ENCODE measurements at regions not wholly inside any gene's neighbourhood (a gene's known extent, or its start where the extent isn't known, plus 50 kb on each side); places are given as distances from the start of the nearest gene placed in this dataset.

DNA sequence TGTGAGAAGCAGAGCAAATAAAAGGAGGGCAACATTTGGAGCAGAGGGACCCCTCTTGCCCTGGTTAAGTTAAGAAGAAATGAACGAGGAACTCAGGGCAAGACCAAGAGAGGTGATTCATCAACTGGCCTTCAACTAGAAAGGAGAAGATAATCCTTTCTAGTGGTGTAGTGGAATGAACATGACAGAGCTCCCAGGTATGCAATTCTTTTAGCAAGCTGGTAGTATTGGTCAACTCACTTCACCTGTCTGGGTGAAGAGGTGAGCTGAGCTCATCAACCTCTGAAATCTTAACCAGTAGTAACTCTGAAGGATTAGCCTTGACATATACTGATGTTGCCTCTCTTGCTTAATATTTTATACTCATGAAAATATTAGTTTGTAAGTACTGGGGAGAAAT is 1024.7 kb upstream of the GOT2 start:
- H3K4me1 ChIP-seq (ENCODE audit: control insufficient read depth, insufficient read depth, low read length): no peaks in the 10 kb centered on the region
- H3K9me3 ChIP-seq (ENCODE audit: control insufficient read depth, low read length): no peaks in the 10 kb centered on the region
- WGBS, 2 experiments: 87 to 88% methylated on average over 1 of the region's 1 CpG
- H3K27me3 ChIP-seq (ENCODE audit: control insufficient read depth, insufficient read depth, low read length, poor library complexity, severe bottlenecking): no peaks in the 10 kb centered on the region
- H3K36me3 ChIP-seq (ENCODE audit: control insufficient read depth, insufficient read depth, low read length): no peaks in the 10 kb centered on the region
- no peak overlapping the region for H3K4me3 ChIP-seq (ENCODE audit: insufficient read depth, low read depth, low read length)
- H3K27ac ChIP-seq (ENCODE audit: insufficient read depth, low read depth, low read length, poor library complexity, severe bottlenecking): no peak overlapping the region

DNA sequence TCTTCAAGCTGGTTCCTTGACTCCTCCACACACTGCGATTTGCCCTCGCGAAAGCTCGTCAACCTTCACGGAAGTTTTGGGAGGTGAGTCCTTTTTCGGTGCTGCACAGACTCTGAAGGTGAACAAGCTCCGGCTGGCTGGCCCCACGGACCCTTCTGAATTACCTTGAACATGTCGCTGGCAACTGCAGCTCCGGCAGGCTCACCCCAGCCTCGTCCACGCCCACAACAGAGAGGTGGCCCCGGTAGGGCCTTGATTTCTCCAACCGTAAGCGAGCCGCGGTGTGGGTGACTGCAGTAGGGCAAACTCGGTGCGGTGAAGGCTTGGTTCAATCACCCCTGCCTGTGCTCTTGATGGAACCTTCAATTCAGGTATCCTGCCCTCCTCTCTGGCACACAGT is 1020.7 kb upstream of the GOT2 start:
- no peak overlapping the region for H3K27ac ChIP-seq (ENCODE audit: insufficient read depth, low read depth, low read length, poor library complexity, severe bottlenecking)
- no peaks in the 10 kb centered on the region for H3K27me3 ChIP-seq (ENCODE audit: control insufficient read depth, insufficient read depth, low read length, poor library complexity, severe bottlenecking)
- H3K4me3 ChIP-seq (ENCODE audit: insufficient read depth, low read depth, low read length): no peak overlapping the region
- H3K9me3 ChIP-seq (ENCODE audit: control insufficient read depth, low read length): no peaks in the 10 kb centered on the region
- WGBS, 2 experiments: 96% methylated on average over 19 of the region's 19 CpGs
- H3K4me1 ChIP-seq (ENCODE audit: control insufficient read depth, insufficient read depth, low read length): no peaks in the 10 kb centered on the region
- no peaks in the 10 kb centered on the region for H3K36me3 ChIP-seq (ENCODE audit: control insufficient read depth, insufficient read depth, low read length)

DNA sequence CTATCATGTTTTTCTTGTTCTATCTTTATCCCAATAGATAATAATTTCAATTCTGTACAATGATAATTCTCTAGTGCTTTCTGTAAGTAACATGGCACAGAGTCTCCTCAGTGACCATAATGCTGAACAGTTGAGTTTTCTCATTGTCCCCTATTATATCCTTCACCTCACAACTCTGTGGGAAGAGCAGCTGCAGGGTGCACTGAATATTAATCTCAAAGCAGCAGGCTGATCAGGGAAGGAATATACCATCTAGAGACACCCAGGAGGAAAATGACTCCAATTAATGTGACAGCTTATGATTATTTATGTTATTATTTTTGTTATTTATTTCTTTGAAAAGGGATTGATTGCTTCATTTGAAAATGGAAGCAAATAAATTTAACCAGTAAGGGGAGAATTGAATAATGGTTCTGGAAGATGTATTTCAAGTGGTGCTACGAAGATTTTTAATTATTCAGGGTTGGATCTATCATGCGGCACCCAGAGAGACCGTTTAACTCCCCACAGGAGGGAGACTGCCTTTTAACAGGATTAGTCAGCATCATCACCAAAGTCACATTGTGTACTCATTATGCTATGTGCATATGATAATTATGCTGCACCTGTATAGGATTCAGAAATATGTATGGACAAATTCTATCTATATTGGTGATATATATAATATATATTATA is 1015.7 kb upstream of the GOT2 start:
- 93 to 95% methylated on average over 2 to 3 of the region's 3 CpGs for WGBS, 2 experiments
- Histone ChIP-seq H3K27ac (ENCODE audit: insufficient read depth, low read depth, low read length, poor library complexity, severe bottlenecking) (no peak overlapping the region), H3K36me3 (ENCODE audit: control insufficient read depth, insufficient read depth, low read length) (no peaks in the 10 kb centered on the region), H3K4me1 (ENCODE audit: control insufficient read depth, insufficient read depth, low read length) (no peaks in the 10 kb centered on the region), H3K9me3 (ENCODE audit: control insufficient read depth, low read length) (no peaks in the 10 kb centered on the region), H3K27me3 (ENCODE audit: control insufficient read depth, insufficient read depth, low read length, poor library complexity, severe bottlenecking) (no peaks in the 10 kb centered on the region), H3K4me3 (ENCODE audit: insufficient read depth, low read depth, low read length) (no peak overlapping the region)

DNA sequence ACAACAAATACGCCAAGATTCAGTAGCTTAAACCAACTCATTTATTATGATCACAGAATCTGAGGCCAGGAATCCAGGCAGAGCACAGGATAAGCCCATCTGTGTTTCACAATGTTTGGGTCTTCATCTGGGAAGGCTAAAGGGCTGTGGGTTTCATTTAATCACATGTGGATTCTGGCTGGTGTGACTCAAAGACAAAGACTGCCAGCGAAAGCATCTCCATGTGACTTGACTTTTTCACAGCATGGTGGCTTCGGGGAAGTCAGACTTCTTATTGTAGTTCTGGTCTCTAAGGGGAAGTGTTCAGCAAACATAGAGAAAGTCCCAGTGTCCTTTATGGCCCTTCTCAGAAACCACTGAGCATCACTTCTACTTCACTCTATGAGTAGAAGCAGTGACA is 1014.4 kb upstream of the GOT2 start:
- Histone ChIP-seq H3K36me3 (ENCODE audit: control insufficient read depth, insufficient read depth, low read length) (no peaks in the 10 kb centered on the region), H3K9me3 (ENCODE audit: control insufficient read depth, low read length) (no peaks in the 10 kb centered on the region), H3K27ac (ENCODE audit: insufficient read depth, low read depth, low read length, poor library complexity, severe bottlenecking) (no peak overlapping the region), H3K27me3 (ENCODE audit: control insufficient read depth, insufficient read depth, low read length, poor library complexity, severe bottlenecking) (no peaks in the 10 kb centered on the region), H3K4me1 (ENCODE audit: control insufficient read depth, insufficient read depth, low read length) (no peaks in the 10 kb centered on the region), H3K4me3 (ENCODE audit: insufficient read depth, low read depth, low read length) (no peak overlapping the region)
- WGBS, 2 experiments: 50 to 62% methylated on average over 3 of the region's 3 CpGs

DNA sequence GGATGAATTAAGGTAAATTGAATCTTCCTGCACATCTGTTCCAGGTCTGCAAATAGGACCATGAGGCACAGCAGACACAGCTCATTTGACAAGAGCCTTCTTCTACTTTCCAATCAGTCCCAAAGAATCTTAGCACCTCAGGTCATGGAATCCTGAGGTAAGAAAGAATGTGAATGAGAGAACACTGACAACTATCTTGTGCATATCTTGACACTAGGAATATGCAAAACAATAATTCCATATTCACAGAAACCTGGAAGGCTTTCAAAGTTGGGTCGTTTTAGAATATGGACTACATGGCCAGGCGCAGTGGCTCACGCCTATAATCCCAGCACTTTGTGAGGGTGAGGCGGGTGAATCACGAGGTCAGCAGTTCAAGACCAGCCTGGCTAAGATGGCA is 1009.4 kb upstream of the GOT2 start:
- H3K36me3 ChIP-seq (ENCODE audit: control insufficient read depth, insufficient read depth, low read length): no peaks in the 10 kb centered on the region
- 91 to 94% methylated on average over 5 of the region's 5 CpGs for WGBS, 2 experiments
- H3K27me3 ChIP-seq (ENCODE audit: control insufficient read depth, insufficient read depth, low read length, poor library complexity, severe bottlenecking): no peaks in the 10 kb centered on the region
- no peaks in the 10 kb centered on the region for H3K4me1 ChIP-seq (ENCODE audit: control insufficient read depth, insufficient read depth, low read length)
- H3K9me3 ChIP-seq (ENCODE audit: control insufficient read depth, low read length): no peaks in the 10 kb centered on the region
- H3K4me3 ChIP-seq (ENCODE audit: insufficient read depth, low read depth, low read length): no peak overlapping the region
- no peak overlapping the region for H3K27ac ChIP-seq (ENCODE audit: insufficient read depth, low read depth, low read length, poor library complexity, severe bottlenecking)

DNA sequence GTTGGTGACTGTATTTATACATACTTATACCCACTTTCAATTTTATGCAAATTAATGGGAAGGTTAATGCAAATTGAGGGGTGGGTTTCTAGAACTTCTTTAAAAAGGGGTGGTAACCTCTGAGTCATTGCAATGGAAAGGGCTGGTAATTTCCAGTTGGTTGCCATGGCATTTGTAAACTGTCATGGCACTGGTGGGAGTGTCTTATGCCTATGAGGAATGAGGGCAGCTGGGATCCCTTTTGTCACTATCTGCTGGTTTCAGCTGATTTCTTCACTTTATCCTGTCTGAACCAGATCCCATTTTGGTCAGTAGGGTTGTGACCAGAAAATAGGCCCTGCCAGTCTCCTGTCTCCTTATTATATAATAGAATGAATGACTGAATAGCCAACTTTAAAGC is 1006.7 kb upstream of the GOT2 start:
- Histone ChIP-seq H3K36me3 (ENCODE audit: control insufficient read depth, insufficient read depth, low read length) (no peaks in the 10 kb centered on the region), H3K4me1 (ENCODE audit: control insufficient read depth, insufficient read depth, low read length) (no peaks in the 10 kb centered on the region), H3K27ac (ENCODE audit: insufficient read depth, low read depth, low read length, poor library complexity, severe bottlenecking) (no peak overlapping the region), H3K27me3 (ENCODE audit: control insufficient read depth, insufficient read depth, low read length, poor library complexity, severe bottlenecking) (no peaks in the 10 kb centered on the region), H3K4me3 (ENCODE audit: insufficient read depth, low read depth, low read length) (no peak overlapping the region), H3K9me3 (ENCODE audit: control insufficient read depth, low read length) (no peaks in the 10 kb centered on the region)

DNA sequence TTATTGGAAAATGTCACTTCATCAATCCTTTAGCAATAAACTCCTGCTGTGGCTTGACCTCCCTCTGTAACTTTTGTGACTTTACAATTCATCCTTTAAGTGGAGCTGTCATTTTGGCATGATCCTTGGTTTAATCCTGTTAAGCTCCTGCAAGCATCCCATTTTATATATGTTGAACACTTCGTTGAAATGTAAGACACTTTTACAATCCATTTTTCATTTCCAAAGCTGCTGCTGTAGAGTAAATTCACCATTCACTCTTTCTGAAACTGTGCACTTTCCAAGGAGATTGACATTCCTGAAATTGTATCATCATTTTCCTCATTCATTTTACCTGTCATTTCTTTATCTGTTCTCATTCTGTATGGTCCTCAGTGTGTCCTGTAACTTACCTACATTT is 1003.2 kb upstream of the GOT2 start:
- Histone ChIP-seq H3K27me3 (ENCODE audit: control insufficient read depth, insufficient read depth, low read length, poor library complexity, severe bottlenecking) (no peaks in the 10 kb centered on the region), H3K9me3 (ENCODE audit: control insufficient read depth, low read length) (no peaks in the 10 kb centered on the region), H3K27ac (ENCODE audit: insufficient read depth, low read depth, low read length, poor library complexity, severe bottlenecking) (no peak overlapping the region), H3K36me3 (ENCODE audit: control insufficient read depth, insufficient read depth, low read length) (no peaks in the 10 kb centered on the region), H3K4me3 (ENCODE audit: insufficient read depth, low read depth, low read length) (no peak overlapping the region), H3K4me1 (ENCODE audit: control insufficient read depth, insufficient read depth, low read length) (no peaks in the 10 kb centered on the region)
- WGBS, 2 experiments: 83 to 89% methylated on average over 1 of the region's 1 CpG

DNA sequence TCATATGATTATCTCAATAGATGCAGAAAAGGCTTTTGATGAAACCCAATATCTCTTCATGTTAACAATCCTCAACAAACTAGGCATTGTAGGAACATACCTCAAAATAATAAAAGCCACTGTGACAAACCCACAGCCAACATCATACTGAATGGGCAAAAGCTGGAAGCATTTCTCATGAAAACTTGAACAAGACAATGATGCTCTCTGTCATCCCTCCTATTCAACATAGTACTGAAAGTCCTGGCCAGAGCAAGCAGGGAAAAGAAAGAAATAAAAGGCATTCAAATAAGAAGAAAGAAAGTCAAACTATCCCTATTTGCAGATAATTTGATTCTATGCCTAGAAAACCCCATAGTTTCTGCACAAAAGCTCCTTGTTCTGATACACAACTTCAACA is 999.2 kb upstream of the GOT2 start:
- no peaks in the 10 kb centered on the region for H3K36me3 ChIP-seq (ENCODE audit: control insufficient read depth, insufficient read depth, low read length)
- H3K9me3 ChIP-seq (ENCODE audit: control insufficient read depth, low read length): no peaks in the 10 kb centered on the region
- no peak overlapping the region for H3K4me3 ChIP-seq (ENCODE audit: insufficient read depth, low read depth, low read length)
- no peaks in the 10 kb centered on the region for H3K4me1 ChIP-seq (ENCODE audit: control insufficient read depth, insufficient read depth, low read length)
- no peak overlapping the region for H3K27ac ChIP-seq (ENCODE audit: insufficient read depth, low read depth, low read length, poor library complexity, severe bottlenecking)
- no peaks in the 10 kb centered on the region for H3K27me3 ChIP-seq (ENCODE audit: control insufficient read depth, insufficient read depth, low read length, poor library complexity, severe bottlenecking)

DNA sequence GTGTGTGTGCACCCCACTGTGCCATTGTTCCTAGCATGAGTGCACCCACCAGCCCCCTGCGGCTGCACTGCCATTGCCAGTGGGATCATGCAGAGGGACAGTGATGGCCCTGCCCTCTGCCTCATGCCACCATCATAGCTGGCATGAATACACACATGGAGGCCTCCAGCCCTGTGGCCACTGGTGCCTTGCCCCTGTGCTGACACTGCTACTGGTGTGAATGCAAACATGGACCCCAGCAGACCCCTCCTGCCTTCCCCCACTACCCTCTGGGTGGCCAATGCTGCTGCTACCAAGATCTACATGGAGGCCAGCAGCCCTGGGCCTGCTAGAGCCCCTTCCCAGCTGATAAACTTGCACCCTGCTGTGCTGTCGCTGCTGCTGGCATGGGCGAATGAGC is 995.5 kb upstream of the GOT2 start:
- H3K27me3 ChIP-seq (ENCODE audit: control insufficient read depth, insufficient read depth, low read length, poor library complexity, severe bottlenecking): no peaks in the 10 kb centered on the region

DNA sequence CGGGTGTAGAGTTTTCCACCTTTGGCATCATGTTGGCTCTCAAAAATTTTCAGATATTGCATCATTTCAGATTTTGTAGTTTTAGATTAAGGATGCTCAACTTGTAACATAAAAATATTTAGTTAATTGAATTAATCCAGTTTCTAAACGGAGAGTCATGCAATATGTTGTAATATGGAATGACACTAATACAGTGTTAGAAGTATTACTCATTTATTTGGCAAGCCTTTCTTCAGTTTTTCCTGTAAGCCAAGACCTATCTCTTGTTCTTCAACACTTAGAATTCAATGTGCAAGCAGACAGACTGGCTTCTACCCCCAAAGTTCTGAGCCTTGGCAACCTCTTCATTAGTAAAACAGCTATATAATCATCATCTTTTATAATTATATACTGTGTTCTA is 985.0 kb upstream of the GOT2 start:
- 89 to 100% methylated on average over 1 of the region's 2 CpGs for WGBS, 2 experiments
- no peak overlapping the region for H3K4me3 ChIP-seq (ENCODE audit: insufficient read depth, low read depth, low read length)
- no peaks in the 10 kb centered on the region for H3K27me3 ChIP-seq (ENCODE audit: control insufficient read depth, insufficient read depth, low read length, poor library complexity, severe bottlenecking)
- H3K4me1 ChIP-seq (ENCODE audit: control insufficient read depth, insufficient read depth, low read length): no peaks in the 10 kb centered on the region
- H3K36me3 ChIP-seq (ENCODE audit: control insufficient read depth, insufficient read depth, low read length): no peaks in the 10 kb centered on the region
- H3K27ac ChIP-seq (ENCODE audit: insufficient read depth, low read depth, low read length, poor library complexity, severe bottlenecking): no peak overlapping the region
- no peaks in the 10 kb centered on the region for H3K9me3 ChIP-seq (ENCODE audit: control insufficient read depth, low read length)

More for the DNA sequence above, 995.5 kb upstream of the GOT2 start:
- 89 to 96% methylated on average over 3 of the region's 3 CpGs for WGBS, 2 experiments
- H3K36me3 ChIP-seq (ENCODE audit: control insufficient read depth, insufficient read depth, low read length): no peaks in the 10 kb centered on the region
- H3K27ac ChIP-seq (ENCODE audit: insufficient read depth, low read depth, low read length, poor library complexity, severe bottlenecking): no peak overlapping the region
- no peaks in the 10 kb centered on the region for H3K9me3 ChIP-seq (ENCODE audit: control insufficient read depth, low read length)
- H3K4me1 ChIP-seq (ENCODE audit: control insufficient read depth, insufficient read depth, low read length): no peaks in the 10 kb centered on the region
- H3K4me3 ChIP-seq (ENCODE audit: insufficient read depth, low read depth, low read length): no peak overlapping the region
